ENCODE measurements at regions not wholly inside any gene's neighbourhood (a gene's known extent, or its start where the extent isn't known, plus 50 kb on each side); places are given as distances from the start of the nearest gene placed in this dataset.
"Not testable (repeated sequence)": the region's sequence is repeated elsewhere in the genome, so short reads cannot be mapped to it uniquely, and the experiment has no call there.

- H3K27ac ChIP-seq, result no peak overlapping the region
- no peaks in the 10 kb centered on the region; the same call in 1 of the 2 replicates for H3K27me3 ChIP-seq
- no peaks in the 10 kb centered on the region for H3K4me1 ChIP-seq
- no peaks in the 10 kb centered on the region for H3K9me3 ChIP-seq (replicated peaks)
- no peaks in the 10 kb centered on the region for H3K36me3 ChIP-seq
- no peak for DNase-seq
- H3K4me3 ChIP-seq, result no peak overlapping the region
Measured at GRCh38 chr7:12493863-12494686, 76.4 kb upstream of the SCIN start.

- H3K36me3 ChIP-seq, result no peaks in the 10 kb centered on the region
- H3K27me3 ChIP-seq, result no peaks in the 10 kb centered on the region; the same call in 1 of the 2 replicates
- DNase-seq, result no peak
- no peak overlapping the region for H3K27ac ChIP-seq
- no peaks in the 10 kb centered on the region for H3K4me1 ChIP-seq
- no peak overlapping the region for H3K4me3 ChIP-seq
- H3K9me3 ChIP-seq (replicated peaks), result no peaks in the 10 kb centered on the region
Measured at GRCh38 chr7:12494687-12495024, 75.9 kb upstream of the SCIN start.

- peak overlapping the region; percentile 27; the same call in 1 of the 2 replicates for H3K27ac ChIP-seq
Measured at GRCh38 chr7:12496901-12497674, 73.4 kb upstream of the SCIN start.

GRCh38 chr7:12504149-12504548, 66.4 kb upstream of the SCIN start:
- H3K27me3 ChIP-seq, result no peaks in the 10 kb centered on the region
- no peaks in the 10 kb centered on the region for H3K36me3 ChIP-seq
- H3K27ac ChIP-seq, result no peak overlapping the region
- no peak for DNase-seq
- no peaks in the 10 kb centered on the region for H3K4me1 ChIP-seq
- H3K9me3 ChIP-seq (replicated peaks), result no peaks in the 10 kb centered on the region
- H3K4me3 ChIP-seq, result no peak overlapping the region

More at GRCh38 chr7:12496901-12497674, 73.4 kb upstream of the SCIN start:
- H3K9me3 ChIP-seq (replicated peaks); H3K4me1 ChIP-seq; H3K36me3 ChIP-seq; H3K27me3 ChIP-seq: not testable (repeated sequence)
- peak overlapping the region; percentile 59 for H3K4me3 ChIP-seq
- DNase-seq, result peak; percentile 6 to 70

- Histone ChIP-seq H3K4me3 (no peak overlapping the region), H3K27me3 (no peaks in the 10 kb centered on the region), H3K36me3 (no peaks in the 10 kb centered on the region), H3K27ac (no peak overlapping the region), H3K4me1 (no peaks in the 10 kb centered on the region), H3K9me3 (replicated peaks) (no peaks in the 10 kb centered on the region)
- no peak for DNase-seq
Measured at GRCh38 chr7:12508005-12508404, 62.5 kb upstream of the SCIN start.

- no peaks in the 10 kb centered on the region for H3K4me1 ChIP-seq
- H3K9me3 ChIP-seq (replicated peaks), result no peaks in the 10 kb centered on the region
- no peak for DNase-seq
- no peaks in the 10 kb centered on the region for H3K36me3 ChIP-seq
- no peaks in the 10 kb centered on the region for H3K27me3 ChIP-seq
- H3K27ac ChIP-seq, result no peak overlapping the region
- H3K4me3 ChIP-seq, result no peak overlapping the region
Measured at GRCh38 chr7:12508554-12508953, 62.0 kb upstream of the SCIN start.

GRCh38 chr7:12517451-12517850, 53.1 kb upstream of the SCIN start:
- no peak for DNase-seq
- H3K27me3 ChIP-seq, result no peaks in the 10 kb centered on the region
- H3K36me3 ChIP-seq, result no peaks in the 10 kb centered on the region; the same call in 1 of the 2 replicates
- no peak overlapping the region for H3K27ac ChIP-seq
- no peak overlapping the region for H3K4me3 ChIP-seq
- no peaks in the 10 kb centered on the region for H3K4me1 ChIP-seq
- H3K9me3 ChIP-seq (replicated peaks), result no peaks in the 10 kb centered on the region; the same call in 1 of the 2 replicates

GRCh38 chr7:12518920-12519681, 51.4 kb upstream of the SCIN start:
- Histone ChIP-seq H3K4me3 (no peak overlapping the region), H3K27me3 (no peaks in the 10 kb centered on the region), H3K36me3 (no peaks in the 10 kb centered on the region; the same call in 1 of the 2 replicates), H3K4me1 (no peaks in the 10 kb centered on the region), H3K9me3 (replicated peaks) (no peaks in the 10 kb centered on the region; the same call in 1 of the 2 replicates), H3K27ac (no peak overlapping the region)
- DNase-seq, result peak; percentile 17 to 31

GRCh38 chr7:12519682-12520009, 50.9 kb upstream of the SCIN start:
- H3K4me1 ChIP-seq, result no peaks in the 10 kb centered on the region
- DNase-seq, result no peak
- no peaks in the 10 kb centered on the region; the same call in 1 of the 2 replicates for H3K9me3 ChIP-seq (replicated peaks)
- no peaks in the 10 kb centered on the region for H3K27me3 ChIP-seq
- no peak overlapping the region for H3K27ac ChIP-seq
- H3K4me3 ChIP-seq, result no peak overlapping the region
- H3K36me3 ChIP-seq, result no peaks in the 10 kb centered on the region; the same call in 1 of the 2 replicates
